PFSK-1 (cell line): ENCODE measurements at regions not wholly inside any gene's neighbourhood (a gene's known extent, or its start where the extent isn't known, plus 50 kb on each side); places are given as distances from the start of the nearest gene placed in this dataset.

Source experiments
- POLR2AphosphoS5 ChIP-seq: IDR thresholded peaks from 2 replicates; pipeline ENCODE4 v1.6.1; 2012; ENCODE audit warnings: low read depth, mild to moderate bottlenecking, control low read depth, low read length, moderate library complexity
- TAF1 ChIP-seq: IDR thresholded peaks from 2 replicates; pipeline ENCODE4 v1.6.1; 2012; ENCODE audit warnings: low read length, control low read depth, borderline replicate concordance; ENCODE audit not compliant: insufficient read depth

- TF ChIP-seq TAF1 (no peak), POLR2AphosphoS5 (no peak)
Observed at GRCh38 chr9:607417-607816, 234.1 kb upstream of the DMRT1 start.
